IgD-negative memory B cell (primary cell): ENCODE measurements at regions not wholly inside any gene's neighbourhood (a gene's known extent, or its start where the extent isn't known, plus 50 kb on each side); places are given as distances from the start of the nearest gene placed in this dataset.
A peak's percentile ranks its signal among the peaks of the same experiment; 100 is the strongest.

Experiments
- H3K27ac Mint-ChIP-seq, 3 donors: one replicate each; pipeline ENCODE4 v1.8.0; 2020 to 2022; ENCODE audit warnings: mild to moderate bottlenecking in 3 of 3, mixed read lengths in 3 of 3, moderate library complexity in 1 of 3
- H3K27me3 Mint-ChIP-seq: one replicate; pipeline ENCODE4 v1.8.0; 2021; ENCODE audit warnings: mixed read lengths
- H3K36me3 Mint-ChIP-seq: one replicate; pipeline ENCODE4 v1.8.0; 2020; ENCODE audit warnings: mild to moderate bottlenecking, mixed read lengths
- H3K4me1 Mint-ChIP-seq, 3 donors: one replicate each; pipeline ENCODE4 v1.8.0; 2020 to 2022; ENCODE audit warnings: mixed read lengths in 3 of 3, mild to moderate bottlenecking in 1 of 3
- H3K4me3 Mint-ChIP-seq, 4 donors: one replicate each; pipeline ENCODE4 v1.8.0; 2020 to 2022; ENCODE audit warnings: mild to moderate bottlenecking in 4 of 4, mixed read lengths in 4 of 4, moderate library complexity in 3 of 4
- H3K9me3 Mint-ChIP-seq, 3 donors: one replicate each; pipeline ENCODE4 v1.8.0; 2020 to 2021; ENCODE audit warnings: mixed read lengths in 3 of 3, mild to moderate bottlenecking in 1 of 3

DNA sequence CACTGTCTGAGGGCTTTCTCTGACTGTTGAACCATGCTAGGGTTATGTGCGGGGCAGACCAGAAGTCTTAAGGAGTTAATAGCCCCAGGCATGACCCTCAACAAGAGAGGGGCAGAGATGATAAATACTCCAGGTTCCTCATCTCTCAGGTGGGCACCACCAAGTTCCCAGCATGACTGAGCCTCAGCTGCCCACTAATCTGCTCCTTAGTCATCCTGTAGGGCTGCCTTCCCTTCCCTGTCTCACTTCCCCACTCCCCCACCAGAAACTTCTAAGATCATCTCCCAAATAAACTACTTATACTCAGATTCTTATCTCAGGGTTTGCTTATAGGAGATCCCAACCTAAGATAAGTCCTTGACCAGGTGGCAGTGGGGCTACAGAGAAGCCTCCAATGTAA, 101.7 kb upstream of the PRNP start:
- Mint-ChIP-seq H3K36me3 (no peaks in the 10 kb centered on the region), H3K4me3 (no peak overlapping the region), H3K9me3 (no peaks in the 10 kb centered on the region), H3K4me1 (no peaks in the 10 kb centered on the region), H3K27ac (no peak overlapping the region), H3K27me3 (peaks cover 14% of the 10 kb centered on the region)

DNA sequence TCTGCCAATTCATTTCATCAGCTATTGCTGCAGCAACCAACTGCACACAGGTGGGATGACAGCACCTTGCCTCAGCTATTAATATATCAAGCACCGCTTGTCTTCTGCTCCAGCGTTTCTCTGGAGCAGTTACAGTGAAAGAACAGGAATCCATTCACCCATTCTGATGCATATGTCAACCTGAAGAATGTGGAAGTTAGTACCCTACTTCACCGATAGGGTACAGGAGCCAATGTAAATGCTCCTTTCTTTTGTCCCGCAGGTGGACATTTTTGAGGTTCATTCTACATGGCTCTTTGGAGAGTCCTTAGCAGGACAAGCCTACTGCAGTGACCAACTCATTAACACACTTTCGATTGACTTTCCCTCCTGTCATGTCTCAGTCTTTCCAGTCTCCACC, 104.4 kb upstream of the PRNP start:
- Mint-ChIP-seq H3K27ac (no peak overlapping the region), H3K9me3 (no peaks in the 10 kb centered on the region), H3K36me3 (peaks cover 2% of the 10 kb centered on the region), H3K4me3 (no peak overlapping the region), H3K4me1 (no peaks in the 10 kb centered on the region), H3K27me3 (peaks cover 20% of the 10 kb centered on the region)

DNA sequence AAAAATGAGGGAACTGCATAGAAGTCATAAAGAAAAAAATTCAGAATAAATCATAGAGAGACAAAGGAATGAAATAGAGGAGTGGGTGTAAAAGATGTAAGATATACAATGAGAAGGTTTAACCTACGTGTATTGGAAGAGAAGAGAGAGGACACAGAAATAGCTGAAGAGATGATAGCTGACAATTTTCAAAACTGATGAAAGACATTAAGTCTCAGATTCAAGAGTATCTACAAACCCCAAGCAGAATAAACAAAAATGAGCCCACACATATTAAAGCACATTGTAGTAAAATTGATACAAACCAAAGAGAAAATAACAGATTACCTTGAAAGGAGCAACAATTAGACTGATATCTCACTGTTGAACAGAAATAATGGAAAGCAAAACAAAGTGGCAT, 107.9 kb upstream of the PRNP start:
- Mint-ChIP-seq H3K27me3 (peaks cover 31% of the 10 kb centered on the region), H3K4me3 (no peak overlapping the region), H3K36me3 (peaks cover 2% of the 10 kb centered on the region), H3K27ac (no peak overlapping the region), H3K4me1 (no peaks in the 10 kb centered on the region), H3K9me3 (peaks cover 0 to 3% (median 0%) of the 10 kb centered on the region in 3 donors)

DNA sequence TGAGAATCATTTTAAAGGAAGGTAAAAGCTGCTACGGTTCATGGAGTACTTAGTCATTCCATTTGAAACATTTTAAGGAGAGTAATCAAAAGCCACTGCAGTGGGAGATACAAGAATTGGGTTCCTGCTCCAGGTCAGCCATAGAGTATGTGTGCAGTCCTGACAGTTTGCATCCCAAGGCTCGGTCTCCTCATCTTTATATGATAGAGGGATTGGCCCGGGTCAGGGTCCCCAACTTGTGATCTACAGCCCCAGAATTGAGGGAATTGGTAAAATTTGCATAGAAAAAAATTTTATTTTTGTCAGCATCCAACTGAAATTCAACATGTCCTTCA, 111.9 kb upstream of the PRNP start:
- H3K27ac Mint-ChIP-seq, result no peak overlapping the region
- peaks cover 2% of the 10 kb centered on the region for H3K36me3 Mint-ChIP-seq
- H3K27me3 Mint-ChIP-seq, result peaks cover 27% of the 10 kb centered on the region
- H3K4me1 Mint-ChIP-seq, result no peaks in the 10 kb centered on the region
- H3K9me3 Mint-ChIP-seq, result peaks cover 0 to 5% (median 0%) of the 10 kb centered on the region in 3 donors
- no peak overlapping the region for H3K4me3 Mint-ChIP-seq

DNA sequence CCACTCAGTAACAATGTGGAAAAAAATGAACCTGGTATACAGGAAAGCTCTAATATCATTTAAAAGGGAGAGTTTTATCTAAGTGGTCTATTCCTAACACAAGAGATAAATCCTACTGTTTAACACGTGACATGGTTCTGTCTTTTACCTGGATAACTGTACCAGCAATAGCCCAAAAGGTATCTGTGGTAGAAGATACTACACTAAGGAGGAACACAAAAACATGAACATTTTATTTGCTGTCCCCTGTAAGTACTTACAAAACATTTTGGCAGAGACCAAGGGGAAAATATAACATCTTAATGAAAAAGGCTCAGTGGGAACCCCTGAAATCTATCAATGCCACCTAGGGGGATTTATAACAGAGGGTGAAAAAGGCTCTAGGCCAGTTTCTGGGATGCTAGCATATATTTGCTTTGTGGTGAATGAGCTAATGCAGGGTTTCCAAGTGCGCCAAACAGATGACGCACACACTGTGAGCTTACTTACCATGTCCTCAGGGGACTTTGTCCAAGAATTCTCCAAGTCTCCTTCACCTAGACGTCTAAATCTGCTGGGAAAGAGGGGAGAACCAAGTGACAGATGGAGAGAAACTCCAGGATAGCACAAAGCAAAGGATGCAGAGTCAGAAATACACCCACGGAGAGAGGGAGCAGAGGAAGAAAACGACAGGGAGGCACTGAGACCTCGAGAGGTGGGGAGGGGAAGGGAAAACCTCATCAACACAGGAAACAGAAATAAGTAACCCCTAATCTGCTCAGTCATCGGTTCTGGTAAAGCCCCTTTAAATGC, 112.5 kb upstream of the PRNP start:
- no peak overlapping the region for H3K4me3 Mint-ChIP-seq
- peaks cover 0 to 5% (median 0%) of the 10 kb centered on the region in 3 donors for H3K9me3 Mint-ChIP-seq
- H3K4me1 Mint-ChIP-seq, result no peaks in the 10 kb centered on the region
- no peak overlapping the region for H3K27ac Mint-ChIP-seq
- peaks cover 2% of the 10 kb centered on the region for H3K36me3 Mint-ChIP-seq
- H3K27me3 Mint-ChIP-seq, result peaks cover 27% of the 10 kb centered on the region

DNA sequence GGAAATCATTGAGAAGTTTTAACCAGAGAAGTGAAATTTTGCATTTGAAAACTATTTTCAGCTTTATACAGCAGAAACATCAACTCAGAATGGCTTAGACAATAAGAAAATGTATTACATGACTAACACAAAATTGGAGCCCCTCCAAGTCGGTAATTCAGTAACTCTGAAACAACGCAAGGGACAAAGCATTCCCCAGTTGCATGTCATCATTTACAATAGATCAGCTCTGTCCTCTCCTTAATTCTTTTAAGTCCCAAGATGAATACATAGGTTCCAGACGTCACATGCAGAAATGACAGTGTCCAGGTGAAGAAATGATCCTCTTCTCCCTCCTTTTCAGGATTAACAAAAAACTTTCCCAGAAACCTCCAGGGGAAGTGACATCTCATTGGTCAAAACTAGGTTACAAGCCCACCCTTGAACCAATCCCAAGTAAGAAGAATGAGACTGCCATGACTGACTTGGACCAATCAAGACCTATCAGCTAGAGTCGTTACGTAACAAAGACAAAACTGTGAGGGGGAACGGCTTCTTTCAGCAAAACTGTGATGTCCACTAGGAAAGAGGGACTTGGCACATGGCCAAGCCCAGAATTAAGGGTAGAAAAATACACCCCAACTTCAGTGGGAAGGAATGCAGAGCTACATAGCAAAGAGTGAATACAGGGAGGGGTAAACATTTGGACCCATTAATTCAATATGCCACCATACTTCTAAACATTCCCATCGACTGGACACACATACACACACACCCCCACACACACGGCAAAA, 114.3 kb upstream of the PRNP start:
- Mint-ChIP-seq H3K27me3 (peaks cover 21% of the 10 kb centered on the region), H3K4me3 (no peak overlapping the region), H3K9me3 (peaks cover 0 to 5% (median 0%) of the 10 kb centered on the region in 3 donors), H3K36me3 (peaks cover 1% of the 10 kb centered on the region), H3K27ac (no peak overlapping the region), H3K4me1 (no peaks in the 10 kb centered on the region)

DNA sequence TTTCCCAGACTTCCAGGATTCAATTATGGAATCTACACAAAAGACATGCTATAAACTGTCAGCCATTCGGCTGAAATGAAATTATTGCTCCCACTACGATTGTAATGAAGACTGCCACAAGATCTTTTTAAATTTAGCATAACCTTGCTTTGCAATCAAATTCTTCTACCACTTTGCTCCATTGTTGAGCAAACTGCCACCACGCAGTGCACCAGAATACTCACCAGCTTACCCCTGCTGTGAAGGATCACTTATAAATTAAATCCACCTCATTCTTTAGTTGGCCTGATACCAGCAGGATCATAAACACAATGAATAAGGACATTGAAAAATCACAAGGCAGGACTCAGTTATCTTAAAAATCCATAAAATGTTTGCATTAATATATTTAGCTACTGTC, 116.4 kb upstream of the PRNP start:
- Mint-ChIP-seq H3K36me3 (peaks cover 2% of the 10 kb centered on the region), H3K9me3 (peaks cover 0 to 2% (median 0%) of the 10 kb centered on the region in 3 donors), H3K4me3 (no peak overlapping the region), H3K4me1 (no peaks in the 10 kb centered on the region), H3K27ac (no peak overlapping the region), H3K27me3 (peaks cover 16% of the 10 kb centered on the region)

DNA sequence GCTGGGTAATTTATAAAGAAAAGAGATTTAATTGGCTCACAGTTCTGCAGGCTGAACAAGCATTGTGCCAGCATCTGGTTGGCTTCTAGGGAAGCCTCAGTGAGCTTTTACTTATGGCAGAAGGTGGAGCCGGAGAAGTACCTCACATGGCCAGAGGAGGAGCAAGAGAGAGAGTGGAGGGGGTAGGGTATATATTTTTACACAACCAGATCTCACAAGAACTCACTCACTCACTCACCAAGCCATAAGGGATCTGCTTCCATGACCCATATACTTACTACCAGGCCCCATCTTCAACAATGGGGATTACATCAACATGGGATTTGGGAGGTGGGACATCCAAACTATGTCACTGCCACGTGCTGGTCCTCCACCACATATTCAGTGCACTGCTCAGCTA, 117.2 kb upstream of the PRNP start:
- H3K4me3 Mint-ChIP-seq, result no peak overlapping the region
- peaks cover 16% of the 10 kb centered on the region for H3K27me3 Mint-ChIP-seq
- peaks cover 2% of the 10 kb centered on the region for H3K36me3 Mint-ChIP-seq
- no peak overlapping the region for H3K27ac Mint-ChIP-seq
- no peaks in the 10 kb centered on the region for H3K4me1 Mint-ChIP-seq
- H3K9me3 Mint-ChIP-seq, result peaks cover 0 to 7% (median 6%) of the 10 kb centered on the region in 3 donors

DNA sequence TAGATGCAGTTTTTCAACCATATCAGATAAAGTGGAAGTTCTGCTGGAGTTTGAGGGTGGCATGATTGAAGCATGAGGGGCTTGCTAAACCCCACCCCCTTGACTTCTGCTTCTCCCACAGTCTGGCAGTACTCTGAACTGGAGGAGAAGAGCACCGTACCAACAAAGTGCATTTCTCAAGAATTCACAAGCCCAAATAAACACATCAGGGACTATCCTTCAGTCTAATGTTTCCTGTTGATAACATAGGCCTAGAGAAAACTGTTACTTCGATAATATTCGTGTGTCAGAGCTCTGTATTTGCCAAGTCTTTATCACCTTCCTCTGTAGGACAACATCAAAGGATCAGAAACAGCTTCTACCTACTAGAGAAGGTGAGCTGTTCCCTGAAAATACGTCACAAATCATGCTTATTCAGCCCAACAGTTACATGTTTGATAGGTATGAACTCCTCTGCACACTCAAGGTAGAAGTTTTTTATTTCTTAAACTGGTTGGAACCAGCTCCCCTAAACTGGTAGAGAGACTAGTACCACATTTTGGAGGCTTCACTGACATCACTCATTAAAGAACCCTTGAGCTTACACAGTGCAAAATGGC, 117.8 kb upstream of the PRNP start:
- H3K4me3 Mint-ChIP-seq, result no peak overlapping the region
- peaks cover 2% of the 10 kb centered on the region for H3K36me3 Mint-ChIP-seq
- H3K4me1 Mint-ChIP-seq, result no peaks in the 10 kb centered on the region
- H3K27ac Mint-ChIP-seq, result peak overlapping the region in 1 of 3 donors; percentile 84
- H3K27me3 Mint-ChIP-seq, result peaks cover 16% of the 10 kb centered on the region
- H3K9me3 Mint-ChIP-seq, result peaks cover 0 to 11% (median 7%) of the 10 kb centered on the region in 3 donors

DNA sequence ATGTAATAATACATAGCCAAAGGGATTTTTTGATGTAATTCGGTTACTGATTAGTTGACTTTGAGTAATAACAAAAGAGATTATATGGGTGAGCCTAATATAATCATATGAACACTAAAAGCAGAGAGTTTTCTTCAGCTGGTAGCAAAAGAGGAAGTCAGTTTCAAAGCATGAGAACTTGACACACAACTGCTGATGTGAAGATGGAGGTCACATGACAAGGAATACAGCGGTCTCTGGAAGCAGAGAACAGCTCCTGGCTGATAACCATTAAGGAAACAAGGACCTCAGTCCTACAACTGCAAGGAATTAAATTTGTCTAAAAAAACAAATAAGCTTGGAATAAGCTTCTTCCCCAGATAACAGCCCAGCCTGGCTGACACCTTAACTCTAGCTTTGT, 119.1 kb upstream of the PRNP start:
- peaks cover 3% of the 10 kb centered on the region for H3K36me3 Mint-ChIP-seq
- H3K27ac Mint-ChIP-seq, result no peak overlapping the region
- H3K4me1 Mint-ChIP-seq, result no peaks in the 10 kb centered on the region
- peaks cover 16% of the 10 kb centered on the region for H3K27me3 Mint-ChIP-seq
- no peak overlapping the region for H3K4me3 Mint-ChIP-seq
- peaks cover 1 to 14% (median 5%) of the 10 kb centered on the region in 3 donors for H3K9me3 Mint-ChIP-seq

DNA sequence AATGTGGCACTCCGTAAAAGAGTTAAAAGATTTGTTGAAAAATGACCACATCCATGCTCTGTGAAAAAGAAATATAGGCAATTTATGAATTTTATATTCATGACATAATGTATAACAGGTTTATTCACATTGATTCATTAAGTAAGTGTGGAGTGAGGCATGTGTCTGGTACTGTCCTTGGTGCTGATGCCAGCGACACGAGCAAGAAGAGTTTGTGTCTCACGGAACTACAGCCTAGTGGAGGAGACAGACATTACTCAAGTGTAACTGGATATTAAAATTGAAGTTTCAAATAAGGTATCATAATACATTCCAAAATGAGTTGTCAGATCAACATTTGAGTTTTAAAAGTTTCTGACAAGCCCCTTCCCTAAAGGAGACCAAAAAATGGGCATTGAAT, 122.7 kb upstream of the PRNP start:
- Mint-ChIP-seq H3K4me3 (no peak overlapping the region), H3K36me3 (peaks cover 3% of the 10 kb centered on the region), H3K4me1 (no peaks in the 10 kb centered on the region), H3K27ac (no peak overlapping the region), H3K9me3 (peaks cover 1 to 14% (median 5%) of the 10 kb centered on the region in 3 donors), H3K27me3 (peaks cover 15% of the 10 kb centered on the region)

DNA sequence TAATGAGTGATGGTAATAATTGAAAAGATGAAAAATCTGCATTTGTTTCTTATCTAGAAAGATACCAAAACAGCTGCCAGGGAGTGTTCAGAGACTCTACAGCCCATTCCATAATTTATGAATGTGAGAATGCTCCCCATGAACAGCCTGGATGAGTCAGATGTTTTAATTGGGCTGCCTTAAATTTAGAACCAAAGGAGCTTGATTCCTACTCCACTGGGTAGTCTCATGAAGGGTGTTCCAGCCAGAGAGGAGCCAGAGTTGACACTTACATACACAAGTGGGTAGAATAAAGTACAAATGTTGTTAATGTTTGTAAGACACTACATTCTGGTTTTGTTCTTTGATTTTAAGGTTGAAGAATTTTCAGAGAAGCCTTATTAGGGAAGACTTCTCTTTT, 123.2 kb upstream of the PRNP start:
- H3K27me3 Mint-ChIP-seq, result peaks cover 15% of the 10 kb centered on the region
- H3K27ac Mint-ChIP-seq, result no peak overlapping the region
- H3K9me3 Mint-ChIP-seq, result peaks cover 1 to 18% (median 5%) of the 10 kb centered on the region in 3 donors
- H3K4me3 Mint-ChIP-seq, result no peak overlapping the region
- no peaks in the 10 kb centered on the region for H3K4me1 Mint-ChIP-seq
- peaks cover 3% of the 10 kb centered on the region for H3K36me3 Mint-ChIP-seq

DNA sequence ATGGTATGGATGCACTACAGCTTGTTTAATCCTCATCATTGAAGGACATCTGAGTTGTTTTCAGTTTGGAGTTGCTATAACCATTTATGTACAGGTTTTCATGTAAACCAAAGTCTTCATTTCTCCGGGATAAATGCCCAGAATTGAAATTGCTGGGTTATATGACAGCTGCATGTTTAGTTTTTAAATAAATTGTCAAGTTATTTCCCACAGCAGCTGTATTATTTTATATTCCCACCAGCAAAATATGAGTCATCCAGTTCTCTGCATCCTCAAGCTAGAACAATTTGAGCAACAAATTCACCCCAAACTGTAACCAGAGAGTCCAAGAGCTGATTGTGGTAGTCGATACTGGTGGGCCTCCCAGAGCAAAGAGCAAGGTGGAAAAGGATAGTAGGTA, 125.6 kb upstream of the PRNP start:
- H3K36me3 Mint-ChIP-seq, result peaks cover 3% of the 10 kb centered on the region
- peaks cover 1 to 18% (median 5%) of the 10 kb centered on the region in 3 donors for H3K9me3 Mint-ChIP-seq
- H3K4me1 Mint-ChIP-seq, result no peaks in the 10 kb centered on the region
- peaks cover 15% of the 10 kb centered on the region for H3K27me3 Mint-ChIP-seq
- no peak overlapping the region for H3K4me3 Mint-ChIP-seq
- no peak overlapping the region for H3K27ac Mint-ChIP-seq

DNA sequence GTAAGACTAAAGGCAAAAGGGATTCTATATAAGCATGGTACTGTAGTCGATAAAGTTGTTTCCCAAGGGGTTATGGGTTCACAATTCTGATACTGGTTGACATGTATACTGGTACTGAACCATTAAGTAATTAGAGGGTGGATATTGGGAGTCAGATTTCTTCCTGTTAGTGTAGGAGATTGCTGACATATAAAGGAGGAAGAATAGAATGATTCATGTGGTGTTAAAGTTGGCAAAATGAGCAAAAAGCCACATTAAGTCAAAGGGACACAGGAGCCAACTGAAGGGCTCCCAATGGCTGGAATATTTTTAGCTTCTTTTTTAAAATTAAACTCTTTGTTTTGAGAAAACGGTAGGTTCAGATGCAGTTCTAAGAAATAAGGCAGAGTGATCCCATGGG, 126.3 kb upstream of the PRNP start:
- Mint-ChIP-seq H3K36me3 (peaks cover 2% of the 10 kb centered on the region), H3K27ac (no peak overlapping the region), H3K27me3 (peaks cover 18% of the 10 kb centered on the region), H3K4me3 (no peak overlapping the region), H3K9me3 (peaks cover 1 to 18% (median 5%) of the 10 kb centered on the region in 3 donors), H3K4me1 (no peaks in the 10 kb centered on the region)

DNA sequence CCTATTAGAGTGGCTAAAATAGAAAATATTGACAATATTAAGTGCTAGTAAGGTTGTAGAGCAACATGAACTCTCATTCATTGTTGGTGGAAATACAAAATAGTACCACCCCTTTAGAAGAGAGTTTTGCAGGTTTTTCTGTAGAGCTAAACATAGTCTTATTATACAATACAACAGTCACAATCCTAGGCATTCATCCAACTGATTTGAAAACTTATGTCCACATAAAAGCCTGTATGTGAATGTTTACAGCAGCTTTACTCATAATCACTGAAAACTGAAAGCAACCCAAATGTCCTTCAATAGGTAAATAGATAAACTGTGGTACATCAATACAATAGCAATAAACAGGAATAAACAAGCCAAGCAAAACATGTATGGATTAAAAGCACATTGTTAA, 127.2 kb upstream of the PRNP start:
- Mint-ChIP-seq H3K4me3 (no peak overlapping the region), H3K4me1 (no peaks in the 10 kb centered on the region), H3K27me3 (peaks cover 19% of the 10 kb centered on the region), H3K9me3 (peaks cover 0 to 13% (median 1%) of the 10 kb centered on the region in 3 donors), H3K27ac (no peak overlapping the region), H3K36me3 (peaks cover 2% of the 10 kb centered on the region)
